ENCODE measurements at regions not wholly inside any gene's neighbourhood (a gene's known extent, or its start where the extent isn't known, plus 50 kb on each side); places are given as distances from the start of the nearest gene placed in this dataset.
A peak's percentile ranks its signal among the peaks of the same experiment; 100 is the strongest.

DNA sequence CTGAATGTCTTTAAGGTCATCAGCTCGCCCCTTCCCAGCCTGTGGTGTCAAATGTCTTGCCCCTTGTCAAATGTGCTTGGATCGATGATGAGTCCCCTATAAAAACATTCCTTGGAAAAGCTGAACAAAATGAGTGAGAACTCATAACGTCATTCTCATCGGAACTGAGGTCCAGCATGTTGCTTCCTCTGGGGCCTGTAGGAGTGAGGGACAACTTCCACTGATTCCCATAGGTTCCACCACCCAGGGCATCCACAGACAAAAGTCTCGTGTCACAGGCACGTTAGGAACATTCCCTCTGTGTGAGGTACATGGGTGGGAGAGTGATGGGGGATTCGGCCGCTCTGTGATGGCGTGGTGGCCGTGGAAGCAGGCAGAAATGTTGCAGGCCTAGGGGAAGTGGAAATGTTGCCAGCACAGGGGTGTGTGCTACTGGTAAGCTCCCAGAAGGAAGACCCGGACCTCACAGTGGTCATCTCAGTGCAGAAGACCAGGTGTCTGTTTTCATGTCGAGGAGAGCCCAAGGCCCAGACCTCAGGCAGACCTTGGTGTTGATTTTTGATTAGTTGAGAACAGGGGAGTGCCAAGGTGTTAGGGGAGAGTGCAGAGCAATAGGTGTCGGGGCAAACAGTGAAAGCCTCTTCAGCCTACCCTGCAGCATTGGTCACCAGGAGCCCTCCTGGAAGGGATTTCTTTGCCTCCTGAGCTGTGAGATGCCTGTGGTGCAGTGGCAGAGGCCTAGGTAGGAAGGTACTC lies 96.8 kb downstream of the SNRPN start:
- no peaks in the 10 kb centered on the region for H3K4me1 ChIP-seq (ENCODE audit: control insufficient read depth, insufficient read depth, low read length)
- H3K27ac ChIP-seq (ENCODE audit: low read length), result no peak overlapping the region
- no peaks in the 10 kb centered on the region for H3K9me3 ChIP-seq (ENCODE audit: control insufficient read depth, insufficient read depth, low read length)
- H3K36me3 ChIP-seq (ENCODE audit: control insufficient read depth, insufficient read depth, low read length), result peaks cover 70% of the 10 kb centered on the region
- no CpG with 5 or more reads among the region's 13 CpGs for WGBS (ENCODE audit: insufficient coverage, insufficient read length)
- DNase-seq (ENCODE audit: low read depth, low spot score), result no peak
- H3K27me3 ChIP-seq (ENCODE audit: control insufficient read depth, insufficient read depth, low read length), result no peaks in the 10 kb centered on the region
- no peak overlapping the region for H3K4me3 ChIP-seq (ENCODE audit: low read length)

DNA sequence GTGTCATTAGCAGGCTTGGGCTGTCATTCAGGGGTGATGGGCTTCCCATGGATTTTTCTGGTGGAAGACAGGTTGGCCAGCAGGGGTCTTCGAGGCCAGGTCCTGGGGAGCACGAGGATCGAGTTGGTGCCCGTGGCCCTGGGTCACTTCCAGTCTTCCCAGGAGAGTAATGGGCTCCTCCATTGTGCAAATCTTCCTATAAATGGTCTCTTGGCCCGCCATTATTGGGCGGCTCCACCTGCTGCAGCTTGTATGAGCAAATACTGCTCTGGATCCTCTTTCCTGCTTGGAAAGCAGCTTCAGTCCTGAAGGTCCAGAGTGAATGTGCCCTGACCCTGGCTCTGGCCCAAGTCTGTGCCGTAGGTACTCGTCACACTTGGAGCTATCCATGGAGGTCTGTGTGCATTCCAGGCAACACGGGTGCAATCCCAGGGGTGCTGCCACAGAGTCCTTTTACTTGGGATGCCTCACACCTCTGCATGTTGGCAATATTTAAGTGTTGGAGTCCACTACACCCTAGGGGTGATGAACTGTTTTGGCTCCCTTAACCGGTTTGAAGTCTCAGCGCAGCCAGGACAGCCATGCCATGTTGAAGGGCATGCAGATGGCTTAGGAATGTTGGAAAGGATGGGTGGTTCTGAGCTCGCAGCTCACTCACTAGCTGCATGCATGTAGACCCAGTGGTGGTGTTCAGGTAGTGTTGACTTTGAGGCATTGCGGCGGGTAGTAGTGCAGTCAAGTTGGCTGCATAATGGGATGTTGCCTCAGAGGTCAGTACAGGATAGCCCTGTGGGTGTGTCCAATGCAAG lies 97.6 kb downstream of the SNRPN start:
- H3K9me3 ChIP-seq (ENCODE audit: control insufficient read depth, insufficient read depth, low read length), result no peaks in the 10 kb centered on the region
- no peak overlapping the region for H3K27ac ChIP-seq (ENCODE audit: low read length)
- peaks cover 70% of the 10 kb centered on the region for H3K36me3 ChIP-seq (ENCODE audit: control insufficient read depth, insufficient read depth, low read length)
- no peaks in the 10 kb centered on the region for H3K27me3 ChIP-seq (ENCODE audit: control insufficient read depth, insufficient read depth, low read length)
- no CpG with 5 or more reads among the region's 14 CpGs for WGBS (ENCODE audit: insufficient coverage, insufficient read length)
- H3K4me1 ChIP-seq (ENCODE audit: control insufficient read depth, insufficient read depth, low read length), result no peaks in the 10 kb centered on the region
- H3K4me3 ChIP-seq (ENCODE audit: low read length), result no peak overlapping the region
- DNase-seq (ENCODE audit: low read depth, low spot score), result no peak

DNA sequence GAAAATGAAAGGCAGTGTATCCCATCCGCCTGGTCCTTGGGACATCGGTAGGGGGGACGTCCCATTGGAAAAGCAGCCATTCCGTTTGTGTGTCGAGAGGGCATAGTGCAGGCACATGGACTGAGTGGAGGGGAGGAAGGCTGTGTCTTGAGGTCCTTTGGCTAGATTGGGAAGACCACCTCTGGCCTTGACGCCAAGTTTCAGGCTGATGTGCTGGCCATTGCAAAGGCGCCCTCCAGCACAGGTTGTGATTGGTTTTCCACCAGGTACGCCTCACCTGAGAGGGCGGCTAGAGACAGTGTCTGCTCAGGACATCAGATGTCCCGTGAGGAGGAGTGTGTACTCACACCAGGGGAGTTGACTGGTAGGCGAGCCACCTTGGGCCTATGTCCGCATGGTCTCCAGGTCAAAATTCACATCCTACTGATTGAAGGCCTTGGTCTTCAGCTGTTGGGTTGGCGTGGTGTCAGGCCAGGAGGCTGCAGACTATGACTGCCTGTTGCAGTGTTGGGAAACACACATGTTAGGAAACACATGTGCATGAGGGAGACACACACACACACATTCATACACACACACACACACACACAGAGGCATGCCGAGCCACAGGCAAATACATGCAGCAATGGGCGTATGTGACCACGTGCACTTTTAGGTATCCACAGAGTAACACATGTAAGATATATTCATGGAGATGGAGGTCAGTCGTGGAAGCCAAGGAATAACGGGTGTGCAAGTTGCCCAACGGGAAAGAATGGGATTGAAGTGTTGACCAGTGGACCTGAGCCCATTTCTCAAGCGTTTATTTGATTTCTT lies 98.4 kb downstream of the SNRPN start:
- no peak overlapping the region for H3K4me3 ChIP-seq (ENCODE audit: low read length)
- no peak overlapping the region for H3K27ac ChIP-seq (ENCODE audit: low read length)
- H3K4me1 ChIP-seq (ENCODE audit: control insufficient read depth, insufficient read depth, low read length), result no peaks in the 10 kb centered on the region
- H3K9me3 ChIP-seq (ENCODE audit: control insufficient read depth, insufficient read depth, low read length), result no peaks in the 10 kb centered on the region
- no CpG with 5 or more reads among the region's 20 CpGs for WGBS (ENCODE audit: insufficient coverage, insufficient read length)
- no peaks in the 10 kb centered on the region for H3K27me3 ChIP-seq (ENCODE audit: control insufficient read depth, insufficient read depth, low read length)
- peaks cover 78% of the 10 kb centered on the region for H3K36me3 ChIP-seq (ENCODE audit: control insufficient read depth, insufficient read depth, low read length)
- no peak for DNase-seq (ENCODE audit: low read depth, low spot score)

DNA sequence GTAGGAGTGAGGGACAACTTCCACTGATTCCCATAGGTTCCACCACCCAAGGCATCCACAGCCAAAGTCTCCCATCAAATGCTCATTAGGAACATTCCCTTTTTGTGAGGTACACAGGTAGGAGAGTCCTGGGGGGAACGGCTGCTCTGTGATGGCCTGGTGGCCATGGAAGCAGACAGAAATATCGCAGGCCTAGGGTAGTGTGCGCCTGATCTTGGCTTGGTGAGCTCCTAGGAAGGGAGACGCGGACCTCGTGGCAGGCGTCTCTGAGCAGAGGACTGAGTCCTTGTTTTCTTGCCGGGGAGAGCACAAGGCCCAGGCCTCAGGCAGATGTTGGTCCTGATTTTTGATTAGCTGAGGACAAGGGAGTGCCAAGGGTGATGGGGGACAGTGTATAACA lies 99.5 kb downstream of the SNRPN start:
- Histone ChIP-seq H3K4me3 (ENCODE audit: low read length) (no peak overlapping the region), H3K36me3 (ENCODE audit: control insufficient read depth, insufficient read depth, low read length) (peaks cover 87% of the 10 kb centered on the region), H3K9me3 (ENCODE audit: control insufficient read depth, insufficient read depth, low read length) (no peaks in the 10 kb centered on the region), H3K27me3 (ENCODE audit: control insufficient read depth, insufficient read depth, low read length) (no peaks in the 10 kb centered on the region), H3K4me1 (ENCODE audit: control insufficient read depth, insufficient read depth, low read length) (no peaks in the 10 kb centered on the region), H3K27ac (ENCODE audit: low read length) (no peak overlapping the region)
- DNase-seq (ENCODE audit: low read depth, low spot score), result no peak
- no CpG with 5 or more reads among the region's 8 CpGs for WGBS (ENCODE audit: insufficient coverage, insufficient read length)

DNA sequence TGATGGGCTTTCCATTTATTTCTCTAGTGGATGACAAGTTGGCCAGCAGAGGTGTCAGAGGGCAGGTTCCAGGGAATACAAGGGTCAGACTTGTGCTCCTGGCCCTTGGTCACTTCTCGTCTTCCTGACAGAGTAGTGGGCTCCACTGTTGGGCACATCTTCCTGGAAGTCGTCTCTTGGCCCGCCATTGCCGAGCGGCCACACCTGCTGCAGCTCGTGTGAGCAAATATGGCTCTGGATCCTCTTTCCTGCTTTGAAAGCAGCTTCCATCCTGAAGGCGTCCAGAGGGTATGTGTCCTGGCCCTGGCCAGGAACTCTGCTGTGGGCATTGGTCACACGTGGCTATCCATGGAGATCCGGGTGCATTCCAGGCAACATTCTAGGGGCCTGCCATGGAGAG lies 100.2 kb downstream of the SNRPN start:
- no peaks in the 10 kb centered on the region for H3K27me3 ChIP-seq (ENCODE audit: control insufficient read depth, insufficient read depth, low read length)
- WGBS (ENCODE audit: insufficient coverage, insufficient read length), result no CpG with 5 or more reads among the region's 9 CpGs
- no peaks in the 10 kb centered on the region for H3K9me3 ChIP-seq (ENCODE audit: control insufficient read depth, insufficient read depth, low read length)
- H3K36me3 ChIP-seq (ENCODE audit: control insufficient read depth, insufficient read depth, low read length), result peaks cover 92% of the 10 kb centered on the region
- no peak overlapping the region for H3K4me3 ChIP-seq (ENCODE audit: low read length)
- no peaks in the 10 kb centered on the region for H3K4me1 ChIP-seq (ENCODE audit: control insufficient read depth, insufficient read depth, low read length)
- no peak overlapping the region for H3K27ac ChIP-seq (ENCODE audit: low read length)
- no peak for DNase-seq (ENCODE audit: low read depth, low spot score)

DNA sequence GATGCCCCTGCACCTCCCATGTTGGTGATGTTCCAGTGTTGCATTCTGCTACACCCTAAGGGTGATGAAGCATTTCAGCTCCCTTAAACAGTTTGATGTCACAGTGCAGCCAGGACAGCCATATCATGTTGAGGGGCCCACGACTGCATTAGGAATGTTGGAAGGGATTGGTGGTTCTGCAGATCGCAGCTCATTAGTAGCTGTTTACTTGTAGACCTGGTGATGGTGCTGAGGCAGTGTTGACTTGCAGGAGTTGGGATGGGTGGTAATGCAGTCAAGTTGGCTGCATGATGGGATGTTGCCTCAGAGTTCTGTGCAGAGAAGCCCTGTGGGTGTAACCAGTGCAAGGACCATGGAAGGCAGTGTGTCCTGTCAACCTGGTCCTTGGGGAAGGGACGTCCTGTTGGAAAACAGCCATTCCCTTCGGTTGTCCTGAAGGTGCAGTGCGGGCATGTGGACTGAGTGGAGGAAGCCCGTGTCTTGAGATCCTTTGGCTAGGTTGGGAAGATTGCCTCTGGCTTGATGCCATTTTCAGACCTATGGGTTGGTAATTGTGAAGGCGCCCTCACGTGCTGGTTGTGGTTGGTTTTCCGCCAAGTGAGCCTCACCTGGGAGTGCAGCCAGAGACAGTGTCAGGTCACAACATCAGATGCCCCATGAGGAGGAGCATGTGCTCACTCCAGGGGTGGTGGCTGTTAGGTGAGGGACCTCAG lies 100.7 kb downstream of the SNRPN start:
- no CpG with 5 or more reads among the region's 9 CpGs for WGBS (ENCODE audit: insufficient coverage, insufficient read length)
- Histone ChIP-seq H3K4me1 (ENCODE audit: control insufficient read depth, insufficient read depth, low read length) (no peaks in the 10 kb centered on the region), H3K36me3 (ENCODE audit: control insufficient read depth, insufficient read depth, low read length) (peaks cover 92% of the 10 kb centered on the region), H3K27me3 (ENCODE audit: control insufficient read depth, insufficient read depth, low read length) (no peaks in the 10 kb centered on the region), H3K4me3 (ENCODE audit: low read length) (no peak overlapping the region), H3K27ac (ENCODE audit: low read length) (no peak overlapping the region), H3K9me3 (ENCODE audit: control insufficient read depth, insufficient read depth, low read length) (no peaks in the 10 kb centered on the region)
- no peak for DNase-seq (ENCODE audit: low read depth, low spot score)

DNA sequence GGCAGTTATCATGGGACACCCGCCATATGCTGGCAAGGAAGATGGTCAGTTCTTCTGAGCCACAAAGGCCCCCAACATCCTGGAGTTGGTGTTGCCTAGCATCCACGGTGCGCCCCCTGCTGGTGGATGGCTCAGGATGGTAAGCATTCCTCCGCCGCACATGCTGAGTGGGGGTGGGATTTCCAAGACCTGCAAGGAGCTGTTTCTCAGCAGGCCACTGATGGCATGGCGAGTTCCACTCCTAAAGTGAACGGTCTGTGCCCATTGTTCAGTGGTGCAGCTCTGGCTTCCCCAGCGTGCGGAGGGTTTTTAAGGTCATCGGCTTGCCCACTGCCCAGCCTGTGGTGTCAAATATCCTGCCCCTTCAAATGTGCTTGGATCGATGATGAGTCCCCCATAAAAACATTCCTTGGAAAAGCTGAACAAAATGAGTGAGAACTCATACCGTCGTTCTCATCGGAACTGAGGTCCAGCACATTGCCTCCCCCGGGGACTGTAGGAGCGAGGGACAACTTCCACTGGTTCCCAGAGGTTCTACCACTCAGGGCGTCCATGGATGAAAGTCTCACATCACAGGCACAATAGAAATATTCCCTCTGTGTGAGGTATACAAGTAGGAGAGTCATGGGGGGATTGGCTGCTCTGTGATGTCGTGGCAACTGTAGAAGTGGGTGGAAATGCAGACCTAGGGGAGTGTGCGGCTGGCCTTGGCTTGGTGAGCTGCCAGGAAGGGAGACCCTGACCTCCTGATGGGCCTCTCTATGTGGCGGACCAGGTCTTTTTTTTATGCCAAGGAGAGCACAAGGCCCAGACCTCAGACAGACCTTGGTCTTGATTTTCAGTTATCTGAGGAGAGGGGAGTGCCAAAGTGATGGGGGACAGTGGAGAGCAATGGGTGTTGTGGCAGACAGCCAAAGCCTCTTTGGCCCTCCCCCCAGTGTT lies 102.0 kb downstream of the SNRPN start:
- H3K4me1 ChIP-seq (ENCODE audit: control insufficient read depth, insufficient read depth, low read length), result no peaks in the 10 kb centered on the region; the same call in 1 of the 2 replicates
- H3K4me3 ChIP-seq (ENCODE audit: low read length), result no peak overlapping the region
- H3K27me3 ChIP-seq (ENCODE audit: control insufficient read depth, insufficient read depth, low read length), result no peaks in the 10 kb centered on the region
- H3K9me3 ChIP-seq (ENCODE audit: control insufficient read depth, insufficient read depth, low read length), result peaks cover 3% of the 10 kb centered on the region; the same call in 1 of the 2 replicates
- no peak overlapping the region for H3K27ac ChIP-seq (ENCODE audit: low read length)
- H3K36me3 ChIP-seq (ENCODE audit: control insufficient read depth, insufficient read depth, low read length), result peaks cover 93% of the 10 kb centered on the region
- no CpG with 5 or more reads among the region's 20 CpGs for WGBS (ENCODE audit: insufficient coverage, insufficient read length)
- DNase-seq (ENCODE audit: low read depth, low spot score), result peak; percentile 11

DNA sequence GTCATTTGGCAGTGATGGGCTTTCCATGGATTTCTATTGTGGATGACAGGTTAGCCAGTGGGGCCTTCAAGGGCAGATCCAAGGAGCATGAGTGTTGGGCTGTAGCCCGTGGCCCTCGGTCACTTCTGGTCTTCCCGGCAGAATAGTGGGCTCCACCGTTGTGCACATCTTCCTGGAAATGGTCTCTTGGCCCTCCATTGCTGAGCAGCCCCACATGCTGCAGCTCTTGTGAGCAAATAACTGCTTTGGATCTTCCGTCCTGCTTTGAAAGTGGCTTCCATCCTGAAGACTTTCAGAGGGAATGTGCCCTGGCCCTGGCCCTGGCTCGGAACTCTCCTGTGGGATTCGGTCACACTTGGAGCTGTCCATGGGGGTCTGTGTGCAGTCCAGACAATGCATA lies 102.8 kb downstream of the SNRPN start:
- no CpG with 5 or more reads among the region's 7 CpGs for WGBS (ENCODE audit: insufficient coverage, insufficient read length)
- peaks cover 94% of the 10 kb centered on the region for H3K36me3 ChIP-seq (ENCODE audit: control insufficient read depth, insufficient read depth, low read length)

DNA sequence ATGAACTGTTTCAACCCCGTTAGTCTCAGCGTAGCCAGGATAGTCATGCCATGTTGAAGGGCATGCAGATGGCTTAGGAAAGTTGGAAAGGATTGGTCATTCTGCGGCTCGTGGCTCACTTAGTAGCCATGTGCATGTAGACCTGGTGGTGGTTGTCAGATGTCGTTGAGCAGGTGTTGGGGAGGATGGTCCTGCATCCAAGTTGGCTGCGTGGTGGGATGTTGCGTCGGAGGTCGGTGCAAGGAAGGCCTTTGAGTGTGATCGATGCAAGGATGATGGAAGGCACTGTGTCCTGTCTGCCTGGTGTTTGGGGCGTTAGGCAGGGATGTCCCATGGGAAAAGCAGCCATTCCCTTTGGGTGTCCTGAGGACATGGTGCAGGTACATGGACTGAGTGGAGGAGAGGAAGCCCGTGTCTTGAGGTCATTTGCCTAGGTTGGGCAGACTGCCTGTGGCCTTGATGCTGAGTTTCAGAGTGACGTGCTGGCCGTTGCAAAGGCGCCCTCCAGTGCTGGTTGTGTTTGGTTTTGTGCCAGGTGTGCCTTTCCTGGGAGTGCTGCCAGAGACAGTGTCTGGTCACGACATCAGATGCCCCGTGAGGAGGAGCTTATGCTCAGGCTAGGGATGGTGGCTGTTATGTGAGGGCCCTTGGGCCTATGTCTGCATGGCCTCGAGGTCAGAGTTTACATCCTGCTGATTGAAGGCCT lies 103.4 kb downstream of the SNRPN start:
- Histone ChIP-seq H3K9me3 (ENCODE audit: control insufficient read depth, insufficient read depth, low read length) (peaks cover 6% of the 10 kb centered on the region; the same call in 1 of the 2 replicates), H3K27me3 (ENCODE audit: control insufficient read depth, insufficient read depth, low read length) (no peaks in the 10 kb centered on the region), H3K4me3 (ENCODE audit: low read length) (no peak overlapping the region), H3K4me1 (ENCODE audit: control insufficient read depth, insufficient read depth, low read length) (no peaks in the 10 kb centered on the region; the same call in 1 of the 2 replicates), H3K36me3 (ENCODE audit: control insufficient read depth, insufficient read depth, low read length) (peaks cover 94% of the 10 kb centered on the region), H3K27ac (ENCODE audit: low read length) (no peak overlapping the region)
- WGBS (ENCODE audit: insufficient coverage, insufficient read length), result no CpG with 5 or more reads among the region's 18 CpGs
- no peak for DNase-seq (ENCODE audit: low read depth, low spot score)

More for the DNA sequence above, 102.8 kb downstream of the SNRPN start:
- no peak overlapping the region for H3K4me3 ChIP-seq (ENCODE audit: low read length)
- no peaks in the 10 kb centered on the region; the same call in 1 of the 2 replicates for H3K4me1 ChIP-seq (ENCODE audit: control insufficient read depth, insufficient read depth, low read length)
- no peak for DNase-seq (ENCODE audit: low read depth, low spot score)
- H3K9me3 ChIP-seq (ENCODE audit: control insufficient read depth, insufficient read depth, low read length), result peaks cover 4% of the 10 kb centered on the region; the same call in 1 of the 2 replicates
- H3K27ac ChIP-seq (ENCODE audit: low read length), result no peak overlapping the region
- H3K27me3 ChIP-seq (ENCODE audit: control insufficient read depth, insufficient read depth, low read length), result no peaks in the 10 kb centered on the region

All from iPS DF 6.9 (cell line).